CD14-positive monocyte (primary cell): ENCODE measurements at regions not wholly inside any gene's neighbourhood (a gene's known extent, or its start where the extent isn't known, plus 50 kb on each side); places are given as distances from the start of the nearest gene placed in this dataset.

Experiments used
- DNase-seq, 3 donors: peaks; one replicate each; pipeline ENCODE4 v3.0.0-alpha.2; 2011 to 2022
- H2AFZ ChIP-seq: 2 replicates; pipeline ENCODE4 v1.6.0; 2012; ENCODE audit warnings: mild to moderate bottlenecking, low read depth, low read length, inconsistent platforms; ENCODE audit not compliant: insufficient read depth, poor library complexity, severe bottlenecking
- H3K27ac ChIP-seq, 2 donors: 1 replicate in 1 of 2; 2 replicates in 1 of 2; pipeline ENCODE4 v1.5.1; 2012 to 2013; ENCODE audit warnings: low read length in 2 of 2, control low read depth in 1 of 2, inconsistent platforms in 1 of 2, low read depth in 1 of 2, mild to moderate bottlenecking in 1 of 2
- H3K27me3 ChIP-seq, 2 donors: one replicate each; pipeline versions ENCODE4 v1.6.0 to v1.6.1; 2011 to 2013; ENCODE audit warnings: low read length in 2 of 2; ENCODE audit not compliant: control insufficient read depth in 2 of 2, insufficient read depth in 2 of 2
- H3K36me3 ChIP-seq, 2 donors: replicated peaks in 1 of 2; 1 replicate in 1 of 2; 2 replicates in 1 of 2; pipeline versions ENCODE4 v1.5.1 to v1.6.1; 2012 to 2013; ENCODE audit warnings: low read length in 2 of 2, control low read depth in 1 of 2, inconsistent platforms in 1 of 2, mild to moderate bottlenecking in 1 of 2; ENCODE audit not compliant: insufficient read depth in 2 of 2, control insufficient read depth in 1 of 2
- H3K4me1 ChIP-seq, 2 donors: 1 replicate in 1 of 2; 2 replicates in 1 of 2; pipeline versions ENCODE4 v1.5.1 to v1.6.1; 2012 to 2013; ENCODE audit warnings: low read length in 2 of 2, control low read depth in 1 of 2, inconsistent platforms in 1 of 2, mild to moderate bottlenecking in 1 of 2, moderate library complexity in 1 of 2; ENCODE audit not compliant: insufficient read depth in 2 of 2, control insufficient read depth in 1 of 2
- H3K4me2 ChIP-seq: replicated peaks from 2 replicates; pipeline ENCODE3; 2012; ENCODE audit warnings: low read length, moderate library complexity, mild to moderate bottlenecking; ENCODE audit not compliant: poor library complexity, severe bottlenecking; ENCODE audit errors: extremely low read depth
- H3K4me3 ChIP-seq, 3 experiments: fragments of 200-600 bp in 1 of 3; sonication (generic) in 1 of 3; replicated peaks in 1 of 3; 1 replicate in 2 of 3; 2 replicates in 1 of 3; pipeline ENCODE4 v1.5.1; 2011 to 2013; ENCODE audit warnings: low read length in 3 of 3, mild to moderate bottlenecking in 3 of 3, control low read depth in 2 of 3, low read depth in 2 of 3, inconsistent platforms in 1 of 3, moderate library complexity in 1 of 3
- H3K79me2 ChIP-seq: 2 replicates; pipeline ENCODE4 v1.6.0; 2012; ENCODE audit warnings: mild to moderate bottlenecking, control low read depth, inconsistent platforms, low read length, moderate library complexity; ENCODE audit not compliant: insufficient read depth
- H3K9ac ChIP-seq: 2 replicates; pipeline ENCODE4 v1.6.0; 2017; ENCODE audit warnings: low read length, mild to moderate bottlenecking; ENCODE audit not compliant: insufficient read depth, poor library complexity, severe bottlenecking
- H3K9me3 ChIP-seq, 2 donors: replicated peaks in 1 of 2; 1 replicate in 1 of 2; 2 replicates in 1 of 2; pipeline versions ENCODE4 v1.5.1 to v1.6.1; 2012 to 2013; ENCODE audit warnings: low read length in 2 of 2, control low read depth in 1 of 2; ENCODE audit not compliant: control insufficient read depth in 1 of 2, insufficient read depth in 1 of 2
- H4K20me1 ChIP-seq: 2 replicates; pipeline ENCODE4 v1.6.0; 2012; ENCODE audit warnings: mild to moderate bottlenecking, low read length, control low read depth, moderate library complexity; ENCODE audit not compliant: insufficient read depth
- H3K27ac Mint-ChIP-seq, 7 donors: one replicate each; pipeline ENCODE4 v1.8.0; 2020; ENCODE audit warnings: mild to moderate bottlenecking in 7 of 7, mixed read lengths in 7 of 7, moderate library complexity in 6 of 7, inconsistent platforms in 2 of 7
- H3K27me3 Mint-ChIP-seq, 3 donors: one replicate each; pipeline ENCODE4 v1.8.0; 2021 to 2022; ENCODE audit warnings: low read depth in 3 of 3, mild to moderate bottlenecking in 3 of 3, mixed read lengths in 3 of 3, moderate library complexity in 3 of 3, inconsistent platforms in 1 of 3
- H3K36me3 Mint-ChIP-seq, 2 donors: one replicate each; pipeline ENCODE4 v1.8.0; 2020; ENCODE audit warnings: mixed read lengths in 2 of 2, inconsistent platforms in 1 of 2, mild to moderate bottlenecking in 1 of 2
- H3K4me1 Mint-ChIP-seq: one replicate; pipeline ENCODE4 v1.8.0; 2020; ENCODE audit warnings: mild to moderate bottlenecking, mixed read lengths
- H3K4me3 Mint-ChIP-seq, 2 donors: one replicate each; pipeline ENCODE4 v1.8.0; 2020; ENCODE audit warnings: mild to moderate bottlenecking in 2 of 2, mixed read lengths in 2 of 2, moderate library complexity in 1 of 2
- H3K9me3 Mint-ChIP-seq, 7 donors: one replicate each; pipeline ENCODE4 v1.8.0; 2020 to 2022; ENCODE audit warnings: mixed read lengths in 7 of 7, mild to moderate bottlenecking in 6 of 7, moderate library complexity in 6 of 7, inconsistent platforms in 2 of 7
- CTCF ChIP-seq: fragments of 200-600 bp; IDR thresholded peaks from one replicate; pipeline ENCODE4 v1.8.0; 2022; ENCODE audit warnings: antibody characterized with exemption, mild to moderate bottlenecking
- WGBS: methylation state at CpG from one replicate; pipeline ENCODE4 v1.1.5; 2013; ENCODE audit warnings: missing lambda C conversion rate; ENCODE audit not compliant: insufficient coverage; 5-methylcytosine and 5-hydroxymethylcytosine counted together
- intact Hi-C, 2 donors: fragments of 100-400 bp; cut with micrococcal nuclease; formaldehyde crosslinking; loops; one replicate each; pipeline versions ENCODE4 v1.15.0 to v1.15.1; 2023

DNA sequence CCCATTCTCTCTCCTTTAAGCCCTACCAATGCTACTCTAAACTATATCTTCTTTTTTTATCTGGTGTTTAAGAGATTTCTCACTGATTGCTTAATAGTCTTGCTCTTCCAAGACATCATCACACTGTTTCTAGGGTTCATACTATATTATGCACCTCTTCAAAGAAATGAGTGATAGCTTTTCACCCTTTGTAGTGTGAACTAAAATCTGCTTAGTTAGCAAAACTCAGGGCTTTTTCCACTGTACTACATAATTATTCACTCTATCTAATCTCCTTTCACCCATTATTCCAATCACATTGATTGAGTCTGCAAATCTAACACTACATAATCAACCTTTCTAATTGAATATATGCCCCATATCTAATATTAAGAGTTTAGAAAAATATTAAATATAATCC is 456.0 kb upstream of the SOX9 start:
- Histone ChIP-seq H3K27me3 (no peaks in the 10 kb centered on the region), H3K36me3 (no peaks in the 10 kb centered on the region), H2AFZ (no peak overlapping the region), H3K4me3 (no peak overlapping the region), H3K9ac (no peak overlapping the region), H3K4me1 (no peaks in the 10 kb centered on the region), H4K20me1 (no peaks in the 10 kb centered on the region), H3K27ac (no peak overlapping the region), H3K9me3 (peaks cover 6 to 8% of the 10 kb centered on the region in 2 donors), H3K4me2 (no peak overlapping the region), H3K79me2 (no peaks in the 10 kb centered on the region)
- H3K27me3 Mint-ChIP-seq, result no peaks in the 10 kb centered on the region
- H3K4me3 Mint-ChIP-seq, result no peak overlapping the region
- H3K9me3 Mint-ChIP-seq, result peaks cover 0 to 8% (median 5%) of the 10 kb centered on the region in 7 donors
- no peaks in the 10 kb centered on the region for H3K4me1 Mint-ChIP-seq
- H3K36me3 Mint-ChIP-seq, result no peaks in the 10 kb centered on the region
- no peak for TF ChIP-seq CTCF
- H3K27ac Mint-ChIP-seq, result no peak overlapping the region
- intact Hi-C loops, result no loop called here
- no peak for DNase-seq

DNA sequence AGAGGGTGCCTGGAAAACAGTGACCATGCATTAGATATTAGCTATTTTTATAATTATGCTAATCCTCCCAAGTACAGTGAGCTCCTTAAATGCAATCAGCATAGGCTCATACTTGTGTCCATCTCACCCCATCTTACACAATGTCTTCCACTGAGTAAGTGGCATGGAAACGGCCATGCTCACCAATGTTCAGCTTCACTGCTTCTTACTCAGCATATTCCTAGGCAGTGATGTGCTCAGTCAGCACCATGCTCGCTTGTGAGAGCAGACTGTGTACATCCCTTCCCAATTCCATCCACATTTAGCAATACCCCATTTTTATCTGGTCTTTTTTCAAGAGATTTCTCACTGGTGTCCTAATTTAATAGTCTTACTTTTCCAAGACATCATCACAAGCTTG is 454.8 kb upstream of the SOX9 start:
- Histone ChIP-seq H3K4me2 (no peak overlapping the region), H3K9ac (no peak overlapping the region), H3K4me3 (no peak overlapping the region), H2AFZ (no peak overlapping the region), H3K27ac (no peak overlapping the region), H4K20me1 (no peaks in the 10 kb centered on the region), H3K36me3 (no peaks in the 10 kb centered on the region), H3K4me1 (no peaks in the 10 kb centered on the region), H3K9me3 (peaks cover 6 to 12% of the 10 kb centered on the region in 2 donors), H3K27me3 (no peaks in the 10 kb centered on the region), H3K79me2 (no peaks in the 10 kb centered on the region)
- WGBS, result 84% methylated on average over 2 of the region's 2 CpGs
- H3K36me3 Mint-ChIP-seq, result no peaks in the 10 kb centered on the region
- TF ChIP-seq CTCF, result no peak
- H3K4me3 Mint-ChIP-seq, result no peak overlapping the region
- no peak for DNase-seq
- H3K4me1 Mint-ChIP-seq, result no peaks in the 10 kb centered on the region
- peaks cover 2 to 10% (median 5%) of the 10 kb centered on the region in 7 donors for H3K9me3 Mint-ChIP-seq
- no peak overlapping the region for H3K27ac Mint-ChIP-seq
- intact Hi-C loops, result no loop called here
- H3K27me3 Mint-ChIP-seq, result no peaks in the 10 kb centered on the region
